CD14-positive monocyte (primary cell): ENCODE measurements at regions not wholly inside any gene's neighbourhood (a gene's known extent, or its start where the extent isn't known, plus 50 kb on each side); places are given as distances from the start of the nearest gene placed in this dataset.

Experiments used
- DNase-seq, 3 donors: peaks; one replicate each; pipeline ENCODE4 v3.0.0-alpha.2; 2011 to 2022
- H2AFZ ChIP-seq: 2 replicates; pipeline ENCODE4 v1.6.0; 2012; ENCODE audit warnings: mild to moderate bottlenecking, low read depth, low read length, inconsistent platforms; ENCODE audit not compliant: insufficient read depth, poor library complexity, severe bottlenecking
- H3K27ac ChIP-seq, 2 donors: 1 replicate in 1 of 2; 2 replicates in 1 of 2; pipeline ENCODE4 v1.5.1; 2012 to 2013; ENCODE audit warnings: low read length in 2 of 2, control low read depth in 1 of 2, inconsistent platforms in 1 of 2, low read depth in 1 of 2, mild to moderate bottlenecking in 1 of 2
- H3K27me3 ChIP-seq, 2 donors: one replicate each; pipeline versions ENCODE4 v1.6.0 to v1.6.1; 2011 to 2013; ENCODE audit warnings: low read length in 2 of 2; ENCODE audit not compliant: control insufficient read depth in 2 of 2, insufficient read depth in 2 of 2
- H3K36me3 ChIP-seq, 2 donors: replicated peaks in 1 of 2; 1 replicate in 1 of 2; 2 replicates in 1 of 2; pipeline versions ENCODE4 v1.5.1 to v1.6.1; 2012 to 2013; ENCODE audit warnings: low read length in 2 of 2, control low read depth in 1 of 2, inconsistent platforms in 1 of 2, mild to moderate bottlenecking in 1 of 2; ENCODE audit not compliant: insufficient read depth in 2 of 2, control insufficient read depth in 1 of 2
- H3K4me1 ChIP-seq, 2 donors: 1 replicate in 1 of 2; 2 replicates in 1 of 2; pipeline versions ENCODE4 v1.5.1 to v1.6.1; 2012 to 2013; ENCODE audit warnings: low read length in 2 of 2, control low read depth in 1 of 2, inconsistent platforms in 1 of 2, mild to moderate bottlenecking in 1 of 2, moderate library complexity in 1 of 2; ENCODE audit not compliant: insufficient read depth in 2 of 2, control insufficient read depth in 1 of 2
- H3K4me2 ChIP-seq: replicated peaks from 2 replicates; pipeline ENCODE3; 2012; ENCODE audit warnings: low read length, moderate library complexity, mild to moderate bottlenecking; ENCODE audit not compliant: poor library complexity, severe bottlenecking; ENCODE audit errors: extremely low read depth
- H3K4me3 ChIP-seq, 3 experiments: fragments of 200-600 bp in 1 of 3; sonication (generic) in 1 of 3; replicated peaks in 1 of 3; 1 replicate in 2 of 3; 2 replicates in 1 of 3; pipeline ENCODE4 v1.5.1; 2011 to 2013; ENCODE audit warnings: low read length in 3 of 3, mild to moderate bottlenecking in 3 of 3, control low read depth in 2 of 3, low read depth in 2 of 3, inconsistent platforms in 1 of 3, moderate library complexity in 1 of 3
- H3K79me2 ChIP-seq: 2 replicates; pipeline ENCODE4 v1.6.0; 2012; ENCODE audit warnings: mild to moderate bottlenecking, control low read depth, inconsistent platforms, low read length, moderate library complexity; ENCODE audit not compliant: insufficient read depth
- H3K9ac ChIP-seq: 2 replicates; pipeline ENCODE4 v1.6.0; 2017; ENCODE audit warnings: low read length, mild to moderate bottlenecking; ENCODE audit not compliant: insufficient read depth, poor library complexity, severe bottlenecking
- H3K9me3 ChIP-seq, 2 donors: replicated peaks in 1 of 2; 1 replicate in 1 of 2; 2 replicates in 1 of 2; pipeline versions ENCODE4 v1.5.1 to v1.6.1; 2012 to 2013; ENCODE audit warnings: low read length in 2 of 2, control low read depth in 1 of 2; ENCODE audit not compliant: control insufficient read depth in 1 of 2, insufficient read depth in 1 of 2
- H4K20me1 ChIP-seq: 2 replicates; pipeline ENCODE4 v1.6.0; 2012; ENCODE audit warnings: mild to moderate bottlenecking, low read length, control low read depth, moderate library complexity; ENCODE audit not compliant: insufficient read depth
- H3K27ac Mint-ChIP-seq, 7 donors: one replicate each; pipeline ENCODE4 v1.8.0; 2020; ENCODE audit warnings: mild to moderate bottlenecking in 7 of 7, mixed read lengths in 7 of 7, moderate library complexity in 6 of 7, inconsistent platforms in 2 of 7
- H3K27me3 Mint-ChIP-seq, 3 donors: one replicate each; pipeline ENCODE4 v1.8.0; 2021 to 2022; ENCODE audit warnings: low read depth in 3 of 3, mild to moderate bottlenecking in 3 of 3, mixed read lengths in 3 of 3, moderate library complexity in 3 of 3, inconsistent platforms in 1 of 3
- H3K36me3 Mint-ChIP-seq, 2 donors: one replicate each; pipeline ENCODE4 v1.8.0; 2020; ENCODE audit warnings: mixed read lengths in 2 of 2, inconsistent platforms in 1 of 2, mild to moderate bottlenecking in 1 of 2
- H3K4me1 Mint-ChIP-seq: one replicate; pipeline ENCODE4 v1.8.0; 2020; ENCODE audit warnings: mild to moderate bottlenecking, mixed read lengths
- H3K4me3 Mint-ChIP-seq, 2 donors: one replicate each; pipeline ENCODE4 v1.8.0; 2020; ENCODE audit warnings: mild to moderate bottlenecking in 2 of 2, mixed read lengths in 2 of 2, moderate library complexity in 1 of 2
- H3K9me3 Mint-ChIP-seq, 7 donors: one replicate each; pipeline ENCODE4 v1.8.0; 2020 to 2022; ENCODE audit warnings: mixed read lengths in 7 of 7, mild to moderate bottlenecking in 6 of 7, moderate library complexity in 6 of 7, inconsistent platforms in 2 of 7
- WGBS: methylation state at CpG from one replicate; pipeline ENCODE4 v1.1.5; 2013; ENCODE audit warnings: missing lambda C conversion rate; ENCODE audit not compliant: insufficient coverage; 5-methylcytosine and 5-hydroxymethylcytosine counted together
- intact Hi-C, 2 donors: fragments of 100-400 bp; cut with micrococcal nuclease; formaldehyde crosslinking; loops; one replicate each; pipeline versions ENCODE4 v1.15.0 to v1.15.1; 2023
- TF ChIP-seq, protein P1 (sequence below): fragments of 200-600 bp; IDR thresholded peaks from one replicate; pipeline ENCODE4 v1.8.0; 2022; ENCODE audit warnings: antibody characterized with exemption, mild to moderate bottlenecking

DNA sequence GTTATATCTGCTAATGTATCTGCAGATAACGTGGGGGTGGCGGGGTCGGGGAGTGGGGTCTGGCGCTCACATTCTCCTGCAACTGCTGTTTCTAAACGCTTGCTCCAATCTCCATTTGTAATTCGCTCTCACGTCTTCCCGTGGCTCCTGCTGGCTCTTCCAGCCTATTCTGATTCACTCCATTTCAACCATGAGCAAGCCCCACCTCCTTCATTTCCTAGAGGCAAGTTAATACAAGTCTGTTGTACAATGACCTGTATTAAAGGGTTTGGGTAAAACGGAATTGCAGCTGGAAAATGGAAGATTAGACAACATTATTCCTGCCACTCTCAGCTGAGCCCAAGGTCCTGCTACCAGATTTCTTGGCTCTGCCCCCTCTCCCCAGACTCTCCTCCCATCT, 132.3 kb downstream of the CSNK2A3 start:
- H3K4me2 ChIP-seq: no peak overlapping the region
- no peaks in the 10 kb centered on the region for H3K4me1 ChIP-seq
- no peaks in the 10 kb centered on the region for H3K27me3 ChIP-seq
- H3K79me2 ChIP-seq: no peaks in the 10 kb centered on the region
- no peak overlapping the region for H2AFZ ChIP-seq
- H3K27ac ChIP-seq: no peak overlapping the region
- Mint-ChIP-seq H3K4me1 (no peaks in the 10 kb centered on the region), H3K27ac (no peak overlapping the region), H3K27me3 (peaks cover 0 to 5% (median 2%) of the 10 kb centered on the region in 3 donors), H3K36me3 (no peaks in the 10 kb centered on the region), H3K4me3 (no peak overlapping the region), H3K9me3 (peaks cover 0 to 6% (median 1%) of the 10 kb centered on the region in 7 donors)
- WGBS: 93% methylated on average over 5 of the region's 9 CpGs
- H4K20me1 ChIP-seq: no peaks in the 10 kb centered on the region
- intact Hi-C loops: no loop called here
- H3K4me3 ChIP-seq: no peak overlapping the region
- no peak overlapping the region for H3K9ac ChIP-seq
- TF ChIP-seq, protein P1, sequence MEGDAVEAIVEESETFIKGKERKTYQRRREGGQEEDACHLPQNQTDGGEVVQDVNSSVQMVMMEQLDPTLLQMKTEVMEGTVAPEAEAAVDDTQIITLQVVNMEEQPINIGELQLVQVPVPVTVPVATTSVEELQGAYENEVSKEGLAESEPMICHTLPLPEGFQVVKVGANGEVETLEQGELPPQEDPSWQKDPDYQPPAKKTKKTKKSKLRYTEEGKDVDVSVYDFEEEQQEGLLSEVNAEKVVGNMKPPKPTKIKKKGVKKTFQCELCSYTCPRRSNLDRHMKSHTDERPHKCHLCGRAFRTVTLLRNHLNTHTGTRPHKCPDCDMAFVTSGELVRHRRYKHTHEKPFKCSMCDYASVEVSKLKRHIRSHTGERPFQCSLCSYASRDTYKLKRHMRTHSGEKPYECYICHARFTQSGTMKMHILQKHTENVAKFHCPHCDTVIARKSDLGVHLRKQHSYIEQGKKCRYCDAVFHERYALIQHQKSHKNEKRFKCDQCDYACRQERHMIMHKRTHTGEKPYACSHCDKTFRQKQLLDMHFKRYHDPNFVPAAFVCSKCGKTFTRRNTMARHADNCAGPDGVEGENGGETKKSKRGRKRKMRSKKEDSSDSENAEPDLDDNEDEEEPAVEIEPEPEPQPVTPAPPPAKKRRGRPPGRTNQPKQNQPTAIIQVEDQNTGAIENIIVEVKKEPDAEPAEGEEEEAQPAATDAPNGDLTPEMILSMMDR: no peak
- no peaks in the 10 kb centered on the region for H3K9me3 ChIP-seq
- H3K36me3 ChIP-seq: no peaks in the 10 kb centered on the region
- no peak for DNase-seq

DNA sequence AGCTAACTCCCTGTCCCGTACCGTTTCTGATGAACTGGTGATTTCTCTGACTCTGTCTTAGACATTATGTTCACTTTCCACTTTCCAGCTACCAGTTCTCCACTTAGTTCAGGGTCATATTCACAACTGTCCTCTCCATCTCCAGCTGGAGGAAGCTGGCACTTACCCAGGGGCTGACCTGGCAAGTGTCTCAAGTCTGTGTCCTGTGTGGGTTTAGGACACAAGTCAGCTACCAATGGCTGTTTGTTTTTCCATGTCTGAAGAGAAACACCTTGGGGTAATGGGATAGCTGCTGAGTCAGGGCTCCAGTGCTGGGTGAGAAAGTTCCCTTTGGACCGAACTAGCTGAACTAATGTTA, 134.4 kb downstream of the CSNK2A3 start:
- Mint-ChIP-seq H3K9me3 (peaks cover 0 to 9% (median 0%) of the 10 kb centered on the region in 7 donors), H3K27me3 (peaks cover 0 to 6% (median 4%) of the 10 kb centered on the region in 3 donors), H3K36me3 (no peaks in the 10 kb centered on the region), H3K4me3 (no peak overlapping the region), H3K27ac (no peak overlapping the region), H3K4me1 (no peaks in the 10 kb centered on the region)
- Histone ChIP-seq H3K4me2 (no peak overlapping the region), H3K9ac (no peak overlapping the region), H3K9me3 (no peaks in the 10 kb centered on the region), H3K4me1 (no peaks in the 10 kb centered on the region), H3K27ac (no peak overlapping the region), H3K4me3 (no peak overlapping the region), H3K79me2 (no peaks in the 10 kb centered on the region), H4K20me1 (no peaks in the 10 kb centered on the region), H3K36me3 (no peaks in the 10 kb centered on the region), H3K27me3 (no peaks in the 10 kb centered on the region), H2AFZ (no peak overlapping the region)
- no peak for DNase-seq
- intact Hi-C loops: no loop called here
- 100% methylated on average over 3 of the region's 3 CpGs for WGBS
- TF ChIP-seq, protein P1: no peak
